Type B pancreatic cell (in vitro differentiated cells): ENCODE measurements at regions not wholly inside any gene's neighbourhood (a gene's known extent, or its start where the extent isn't known, plus 50 kb on each side); places are given as distances from the start of the nearest gene placed in this dataset.

ENCODE experiments used
- DNase-seq: peaks from one replicate; pipeline ENCODE4 v3.0.0; 2021; ENCODE audit warnings: mixed read lengths; ENCODE audit not compliant: unreplicated experiment; ENCODE audit errors: extremely low spot score
- H3K27ac Mint-ChIP-seq: 2 replicates; pipeline ENCODE4 v1.8.0; 2021; ENCODE audit warnings: mild to moderate bottlenecking, mixed read lengths
- H3K27me3 Mint-ChIP-seq: 2 replicates; pipeline ENCODE4 v1.8.0; 2021; ENCODE audit warnings: mixed read lengths
- H3K36me3 Mint-ChIP-seq: 2 replicates; pipeline ENCODE4 v1.8.0; 2021; ENCODE audit warnings: mixed read lengths
- H3K4me1 Mint-ChIP-seq: one replicate; pipeline ENCODE4 v1.8.0; 2021; ENCODE audit warnings: mixed read lengths; ENCODE audit not compliant: unreplicated experiment
- H3K4me3 Mint-ChIP-seq: 2 replicates; pipeline ENCODE4 v1.8.0; 2021; ENCODE audit warnings: mild to moderate bottlenecking, mixed read lengths
- H3K9me3 Mint-ChIP-seq: 2 replicates; pipeline ENCODE4 v1.8.0; 2021; ENCODE audit warnings: mixed read lengths
- TF ChIP-seq, protein P1 (sequence below): fragments of 200-600 bp; sonication (generic); conservative IDR thresholded peaks from 2 replicates; pipeline ENCODE4 v1.5.0; 2021; ENCODE audit warnings: antibody characterized with exemption, mild to moderate bottlenecking

- Mint-ChIP-seq H3K27me3 (no peaks in the 10 kb centered on the region), H3K9me3 (no peaks in the 10 kb centered on the region), H3K36me3 (no peaks in the 10 kb centered on the region), H3K27ac (no peak overlapping the region), H3K4me3 (no peak overlapping the region), H3K4me1 (no peaks in the 10 kb centered on the region)
- no peak for DNase-seq
- TF ChIP-seq, protein P1, sequence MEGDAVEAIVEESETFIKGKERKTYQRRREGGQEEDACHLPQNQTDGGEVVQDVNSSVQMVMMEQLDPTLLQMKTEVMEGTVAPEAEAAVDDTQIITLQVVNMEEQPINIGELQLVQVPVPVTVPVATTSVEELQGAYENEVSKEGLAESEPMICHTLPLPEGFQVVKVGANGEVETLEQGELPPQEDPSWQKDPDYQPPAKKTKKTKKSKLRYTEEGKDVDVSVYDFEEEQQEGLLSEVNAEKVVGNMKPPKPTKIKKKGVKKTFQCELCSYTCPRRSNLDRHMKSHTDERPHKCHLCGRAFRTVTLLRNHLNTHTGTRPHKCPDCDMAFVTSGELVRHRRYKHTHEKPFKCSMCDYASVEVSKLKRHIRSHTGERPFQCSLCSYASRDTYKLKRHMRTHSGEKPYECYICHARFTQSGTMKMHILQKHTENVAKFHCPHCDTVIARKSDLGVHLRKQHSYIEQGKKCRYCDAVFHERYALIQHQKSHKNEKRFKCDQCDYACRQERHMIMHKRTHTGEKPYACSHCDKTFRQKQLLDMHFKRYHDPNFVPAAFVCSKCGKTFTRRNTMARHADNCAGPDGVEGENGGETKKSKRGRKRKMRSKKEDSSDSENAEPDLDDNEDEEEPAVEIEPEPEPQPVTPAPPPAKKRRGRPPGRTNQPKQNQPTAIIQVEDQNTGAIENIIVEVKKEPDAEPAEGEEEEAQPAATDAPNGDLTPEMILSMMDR: no peak
These were observed 292.0 kb upstream of the CCDC54 start for GRCh38 chr3:107085261-107085660.

- Mint-ChIP-seq H3K4me3 (no peak overlapping the region), H3K27me3 (no peaks in the 10 kb centered on the region), H3K27ac (no peak overlapping the region), H3K36me3 (no peaks in the 10 kb centered on the region), H3K4me1 (no peaks in the 10 kb centered on the region), H3K9me3 (no peaks in the 10 kb centered on the region)
- no peak for DNase-seq
- TF ChIP-seq, protein P1: no peak
These were observed 285.1 kb upstream of the CCDC54 start for GRCh38 chr3:107092121-107092520.

GRCh38 chr3:107098864-107099263 is 278.4 kb upstream of the CCDC54 start:
- no peaks in the 10 kb centered on the region for H3K27me3 Mint-ChIP-seq
- TF ChIP-seq, protein P1: no peak
- H3K27ac Mint-ChIP-seq: no peak overlapping the region
- DNase-seq: no peak
- no peaks in the 10 kb centered on the region for H3K36me3 Mint-ChIP-seq
- H3K4me1 Mint-ChIP-seq: no peaks in the 10 kb centered on the region
- H3K9me3 Mint-ChIP-seq: no peaks in the 10 kb centered on the region
- no peak overlapping the region for H3K4me3 Mint-ChIP-seq

GRCh38 chr3:107100137-107100536 is 277.1 kb upstream of the CCDC54 start:
- no peak for DNase-seq
- Mint-ChIP-seq H3K4me3 (no peak overlapping the region), H3K27me3 (no peaks in the 10 kb centered on the region), H3K4me1 (no peaks in the 10 kb centered on the region), H3K36me3 (peaks cover 3% of the 10 kb centered on the region), H3K9me3 (peaks cover 5% of the 10 kb centered on the region), H3K27ac (no peak overlapping the region)
- TF ChIP-seq, protein P1: no peak

DNA sequence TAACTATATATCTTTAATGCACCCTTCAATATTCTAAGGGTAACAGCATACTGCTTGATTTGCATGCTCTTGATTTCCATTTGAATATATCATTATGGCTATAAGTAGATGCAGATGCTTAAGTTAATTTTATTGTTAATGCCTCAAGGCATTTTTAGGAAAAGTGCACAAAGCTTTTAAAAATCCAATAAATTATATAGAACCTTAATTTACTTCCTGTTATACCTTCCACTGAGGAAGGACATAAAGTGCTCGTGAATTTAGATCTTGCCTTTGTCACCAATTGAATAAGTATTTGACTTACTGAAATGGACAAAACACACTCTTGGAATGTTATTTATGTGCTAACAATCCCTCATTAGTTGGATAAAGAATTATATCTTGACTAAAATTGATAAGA is 276.7 kb upstream of the CCDC54 start:
- H3K27ac Mint-ChIP-seq: no peak overlapping the region

More for the DNA sequence above, 276.7 kb upstream of the CCDC54 start:
- H3K27me3 Mint-ChIP-seq: no peaks in the 10 kb centered on the region
- peaks cover 3% of the 10 kb centered on the region for H3K36me3 Mint-ChIP-seq
- H3K9me3 Mint-ChIP-seq: peaks cover 5% of the 10 kb centered on the region
- no peak overlapping the region for H3K4me3 Mint-ChIP-seq
- TF ChIP-seq, protein P1: no peak
- DNase-seq: no peak
- H3K4me1 Mint-ChIP-seq: no peaks in the 10 kb centered on the region
